T-helper 2 cell (primary cell): ENCODE measurements at regions not wholly inside any gene's neighbourhood (a gene's known extent, or its start where the extent isn't known, plus 50 kb on each side); places are given as distances from the start of the nearest gene placed in this dataset.
"Not testable (repeated sequence)": the region's sequence is repeated elsewhere in the genome, so short reads cannot be mapped to it uniquely, and the experiment has no call there.

Source experiments
- DNase-seq, 5 experiments: peaks; one replicate each; pipeline versions ENCODE4 v3.0.0 to v3.0.0-alpha.2; 2012 to 2022

DNA sequence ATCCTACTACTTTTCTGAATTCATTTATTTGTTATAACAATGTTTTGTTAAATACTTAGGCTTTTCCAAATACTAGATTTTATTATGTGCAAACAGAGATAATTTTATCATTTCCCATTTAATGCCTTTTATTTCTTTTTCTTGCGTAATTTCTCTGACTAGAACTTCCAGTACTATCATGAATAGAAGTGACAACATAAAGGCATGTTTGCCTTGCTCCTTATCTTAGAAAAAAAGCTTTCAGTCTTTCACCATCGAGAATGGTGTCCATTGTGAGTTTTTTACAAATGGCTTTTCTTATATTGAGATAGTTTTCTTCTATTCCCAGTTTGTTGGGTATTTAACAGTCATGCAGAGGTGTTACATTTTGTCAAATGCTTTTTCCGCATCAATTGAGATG is 453.1 kb upstream of the ZP4 start:
- DNase-seq = no peak

DNA sequence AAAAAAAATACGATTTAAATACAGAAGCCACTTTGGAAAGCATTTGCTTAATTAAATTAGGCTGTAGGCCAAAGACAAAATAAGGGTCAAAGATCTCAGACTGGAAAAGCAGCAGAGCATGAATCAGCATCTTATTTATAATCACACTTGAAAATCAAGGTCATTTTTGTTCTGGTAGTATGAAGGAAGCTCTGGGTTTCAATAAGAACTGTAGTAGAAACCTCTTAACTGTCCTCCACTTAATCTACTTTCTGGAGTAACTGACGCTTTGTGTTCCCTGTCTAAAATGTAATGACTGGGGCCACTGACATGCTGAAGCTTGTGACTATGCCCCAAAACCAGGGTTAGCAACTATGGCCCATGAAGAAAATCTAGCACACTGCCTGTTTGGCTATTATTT is 450.7 kb upstream of the ZP4 start:
- DNase-seq = no peak

DNA sequence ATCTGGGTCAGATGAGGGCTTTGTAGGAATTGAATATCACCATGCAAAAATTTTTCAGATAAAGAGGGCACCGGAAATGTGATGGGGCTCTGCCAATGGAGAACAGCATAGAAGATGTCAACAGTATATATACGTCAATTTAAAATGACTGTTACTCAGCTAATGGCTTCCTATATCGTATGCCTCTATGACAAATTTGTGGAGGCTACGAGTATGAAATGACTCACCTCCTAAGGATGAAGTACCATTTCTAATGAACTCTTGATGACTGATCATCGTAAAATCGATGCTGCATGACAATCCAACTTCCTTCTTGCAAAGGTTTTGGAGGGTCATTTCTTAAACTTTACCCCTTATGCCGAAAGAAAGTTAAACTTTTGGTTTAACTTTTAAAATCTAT is 450.3 kb upstream of the ZP4 start:
- no peak for DNase-seq

DNA sequence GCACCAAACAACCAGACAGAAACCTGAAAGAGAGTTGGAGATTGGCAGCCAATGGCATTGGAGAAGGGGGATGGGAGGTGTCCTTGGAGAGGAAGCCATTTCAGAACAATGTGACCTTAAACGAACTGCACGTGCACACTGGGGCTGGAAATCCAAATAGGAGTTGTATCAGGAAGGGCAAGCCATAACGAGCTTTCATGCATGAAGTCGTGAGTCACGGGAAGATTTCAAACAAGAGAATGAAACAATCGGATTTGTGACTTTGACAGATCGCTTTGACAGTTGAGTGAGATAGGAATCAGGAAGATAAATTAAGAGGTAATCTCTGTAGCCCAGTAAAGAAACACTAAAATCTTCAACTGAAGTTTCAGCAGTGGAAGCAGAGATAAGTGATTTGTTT is 445.8 kb upstream of the ZP4 start:
- no peak for DNase-seq

DNA sequence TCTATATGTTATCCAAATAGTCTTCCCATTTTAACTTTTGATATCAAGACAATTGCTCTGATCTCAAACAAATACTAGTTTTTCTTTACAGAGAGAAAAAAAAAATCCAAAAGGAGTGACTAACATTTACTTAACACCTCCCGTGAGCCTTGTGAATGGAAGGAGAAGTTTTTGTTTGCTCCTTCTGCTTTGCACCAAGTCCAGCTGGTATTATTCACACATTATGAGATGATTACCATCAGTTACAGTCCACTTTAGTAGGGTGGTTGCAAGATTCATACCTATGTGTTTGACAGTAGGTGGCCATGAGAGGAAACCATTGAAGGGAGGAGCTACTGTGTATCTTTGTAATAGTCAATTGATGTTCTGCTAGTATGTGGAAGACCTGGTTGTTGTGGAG is 443.4 kb upstream of the ZP4 start:
- DNase-seq = no peak

DNA sequence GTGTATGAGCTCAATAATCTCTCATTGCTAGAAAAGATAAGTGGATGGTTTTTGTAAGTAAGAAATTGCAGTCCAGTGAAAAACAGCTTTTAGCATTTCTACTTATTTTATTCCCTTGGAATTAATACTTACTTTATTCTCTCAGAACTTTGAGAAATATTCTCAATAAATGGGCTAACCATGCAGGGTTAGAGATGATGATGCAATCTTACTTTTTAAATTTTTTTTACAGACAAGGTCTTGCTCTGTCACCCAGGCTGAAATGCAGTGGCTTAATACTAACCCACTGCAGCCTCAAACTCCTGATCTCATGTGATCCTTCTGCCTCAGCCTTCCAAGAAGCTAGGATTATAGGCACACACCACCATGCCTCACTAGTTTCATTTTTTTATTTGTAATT is 440.8 kb upstream of the ZP4 start:
- no peak for DNase-seq

DNA sequence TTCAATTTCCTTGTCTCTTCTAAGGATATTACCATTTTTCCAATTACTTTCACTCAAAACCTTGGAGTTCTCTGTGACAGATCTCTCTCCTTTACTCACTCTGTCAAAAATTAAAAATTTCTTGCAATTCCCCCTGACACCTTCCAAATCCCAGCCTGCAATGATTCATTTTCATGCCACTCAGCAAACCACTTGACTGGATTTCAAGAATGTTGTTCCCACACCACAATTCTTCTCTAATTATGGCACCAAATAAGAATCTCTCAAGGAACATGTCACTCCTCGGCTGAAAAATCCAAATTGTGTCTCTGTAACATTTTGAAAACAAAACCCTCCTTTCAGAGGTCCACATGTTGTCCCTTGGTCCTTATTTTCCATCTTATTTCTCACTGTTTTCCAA is 438.9 kb upstream of the ZP4 start:
- DNase-seq = no peak

DNA sequence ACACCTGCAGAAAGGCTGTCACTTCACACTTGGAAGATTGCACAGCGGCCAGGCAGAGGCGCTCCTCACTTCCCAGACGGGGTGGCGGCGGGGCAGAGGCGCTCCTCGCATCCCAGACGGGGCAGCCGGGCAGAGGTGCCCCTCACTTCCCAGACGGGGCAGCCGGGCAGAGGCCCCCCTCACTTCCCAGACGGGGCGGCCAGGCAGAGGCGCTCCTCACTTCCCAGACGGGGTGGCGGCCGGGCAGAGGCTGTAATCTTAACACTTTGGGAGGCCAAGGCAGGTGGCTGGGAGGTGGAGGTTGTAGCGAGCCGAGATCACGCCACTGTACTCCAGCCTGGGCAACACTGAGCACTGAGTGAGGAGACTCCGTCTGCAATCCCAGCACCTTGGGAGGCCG is 436.3 kb upstream of the ZP4 start:
- DNase-seq = not testable (repeated sequence)

DNA sequence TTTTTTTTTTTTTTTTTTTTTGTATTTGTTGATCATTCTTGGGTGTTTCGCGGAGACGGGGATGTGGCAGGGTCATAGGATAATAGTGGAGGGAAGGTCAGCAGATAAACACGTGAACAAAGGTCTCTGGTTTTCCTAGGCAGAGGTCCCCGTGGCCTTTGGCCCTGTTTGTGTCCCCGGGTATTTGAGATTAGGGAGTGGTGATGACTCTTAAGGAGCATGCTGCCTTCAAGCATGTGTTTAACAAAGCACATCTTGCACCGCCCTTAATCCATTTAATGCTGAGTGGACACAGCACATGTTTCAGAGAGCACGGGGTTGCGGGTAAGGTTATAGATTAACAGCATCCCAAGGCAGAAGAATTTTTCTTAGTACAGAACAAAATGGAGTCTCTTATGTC is 435.8 kb upstream of the ZP4 start:
- DNase-seq = not testable (repeated sequence)

DNA sequence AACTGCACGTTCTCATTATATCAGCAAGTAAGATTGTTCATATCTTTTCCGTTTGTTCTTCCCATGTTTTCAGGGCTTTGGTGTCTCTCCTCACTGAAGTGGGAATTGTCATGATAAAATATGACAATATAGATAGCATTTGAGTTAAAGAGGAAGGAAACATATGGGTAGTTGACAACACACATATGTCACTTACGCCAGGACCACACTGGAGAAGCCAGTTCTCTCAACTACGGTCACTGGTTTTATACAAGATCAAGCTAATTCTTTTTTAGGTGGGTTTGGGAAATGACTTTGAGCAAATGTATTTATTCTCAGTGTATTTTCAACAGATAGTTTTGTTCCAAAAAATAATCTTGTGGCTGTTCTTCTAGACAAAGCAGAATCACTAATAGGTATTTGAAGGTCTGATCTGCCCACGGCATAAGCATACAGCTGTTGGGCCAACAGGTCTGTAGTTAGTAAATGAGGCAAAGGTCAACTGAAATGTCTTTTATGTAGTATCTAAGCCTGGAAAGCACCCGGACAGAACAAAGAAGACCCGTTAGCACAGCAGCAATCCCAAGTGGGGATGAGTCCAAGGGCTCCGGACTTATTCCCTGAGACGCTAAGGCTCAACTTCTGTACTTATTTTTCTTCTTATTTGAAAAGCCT is 433.6 kb upstream of the ZP4 start:
- DNase-seq = no peak

DNA sequence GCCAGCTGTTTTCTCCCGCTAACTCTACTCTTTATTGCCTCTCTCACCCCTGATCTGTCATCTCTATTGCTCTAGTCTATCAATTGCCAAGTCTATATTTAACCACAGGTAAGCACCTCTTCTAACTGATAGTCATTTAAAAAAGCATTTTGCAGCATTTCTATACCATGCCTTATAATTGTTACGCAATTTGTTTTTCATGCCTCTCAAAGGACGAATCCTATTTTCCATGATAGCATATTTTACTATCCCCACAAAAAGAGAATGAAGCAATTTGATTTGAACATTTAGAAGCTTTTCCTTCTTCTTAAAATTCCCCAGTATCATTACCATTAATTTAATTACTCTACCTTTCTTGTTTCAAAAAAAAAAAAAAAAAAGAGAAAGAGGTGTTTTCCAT is 432.8 kb upstream of the ZP4 start:
- DNase-seq = no peak

DNA sequence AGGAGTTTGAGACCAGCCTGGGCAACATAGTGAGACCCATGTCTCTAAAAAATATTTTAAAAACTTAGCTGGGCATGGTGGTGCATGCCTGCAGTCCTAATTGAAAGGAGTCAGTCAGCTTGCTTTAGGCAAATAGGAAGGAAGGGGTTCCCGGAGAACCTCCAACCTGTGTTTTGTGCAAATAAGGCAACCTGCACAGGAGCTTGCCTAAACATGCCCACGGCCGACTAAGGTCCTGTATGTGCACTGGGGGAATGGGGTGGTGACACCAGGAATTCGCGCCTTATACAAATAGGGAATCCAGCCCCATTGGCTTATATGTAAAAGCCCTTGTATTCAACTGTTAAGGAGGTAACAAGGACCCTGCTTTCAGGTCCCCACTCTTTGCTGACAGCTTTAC is 429.2 kb upstream of the ZP4 start:
- DNase-seq = no peak

DNA sequence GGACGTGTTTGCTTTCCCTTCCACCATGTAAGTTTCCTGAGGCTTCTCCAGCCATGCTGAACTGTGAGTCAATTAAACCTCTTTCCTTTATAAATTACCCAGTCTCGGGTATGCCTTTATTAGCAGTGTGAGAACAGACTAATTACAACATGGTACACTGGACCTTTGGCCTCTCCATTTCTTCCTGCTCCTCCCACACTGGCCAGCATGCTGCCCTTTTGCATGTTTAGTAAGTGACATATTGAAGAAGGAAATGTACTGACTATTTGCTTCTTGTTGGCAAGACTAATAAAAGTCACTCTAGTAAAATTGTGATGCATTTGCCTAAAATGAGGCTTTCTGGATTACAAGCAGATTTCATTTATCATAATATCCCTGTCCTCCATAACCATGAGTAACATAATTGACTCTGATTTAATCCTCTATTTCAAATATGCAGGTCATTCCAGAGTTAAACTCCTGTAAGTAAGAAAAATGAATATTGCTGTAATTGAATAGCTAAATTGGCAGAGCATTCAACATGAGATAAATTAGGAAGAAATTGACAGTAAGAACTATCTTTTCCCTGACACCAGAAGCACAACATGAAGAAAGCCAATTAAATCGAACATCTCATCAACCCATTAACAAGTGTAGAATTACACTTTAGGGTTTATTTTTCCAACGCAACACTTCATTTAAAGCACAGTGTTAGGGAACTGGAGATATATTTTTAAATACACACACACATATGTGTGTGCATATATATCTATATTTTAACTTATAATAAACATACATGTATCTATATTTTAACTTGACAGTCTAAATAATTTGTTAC is 427.8 kb upstream of the ZP4 start:
- DNase-seq = no peak

DNA sequence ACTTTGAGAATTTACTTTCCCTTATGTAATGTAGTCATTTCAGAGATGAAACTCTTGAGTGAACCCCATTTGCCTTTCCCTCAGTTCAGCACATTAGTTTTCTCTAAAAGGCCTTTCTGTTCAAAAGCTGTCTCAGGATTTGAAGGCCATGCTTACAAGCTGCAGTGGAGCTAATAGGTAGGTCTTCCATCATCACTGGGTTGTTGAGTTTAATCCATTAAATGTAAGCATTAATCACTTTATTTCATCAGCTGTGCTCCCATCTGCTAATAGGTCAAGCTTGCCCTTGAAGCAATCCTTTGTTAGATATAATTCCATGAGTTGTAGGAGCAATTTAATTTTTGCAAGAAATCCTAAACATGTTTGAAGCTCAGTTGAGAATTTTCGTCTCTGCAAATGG is 422.2 kb upstream of the ZP4 start:
- no peak for DNase-seq

DNA sequence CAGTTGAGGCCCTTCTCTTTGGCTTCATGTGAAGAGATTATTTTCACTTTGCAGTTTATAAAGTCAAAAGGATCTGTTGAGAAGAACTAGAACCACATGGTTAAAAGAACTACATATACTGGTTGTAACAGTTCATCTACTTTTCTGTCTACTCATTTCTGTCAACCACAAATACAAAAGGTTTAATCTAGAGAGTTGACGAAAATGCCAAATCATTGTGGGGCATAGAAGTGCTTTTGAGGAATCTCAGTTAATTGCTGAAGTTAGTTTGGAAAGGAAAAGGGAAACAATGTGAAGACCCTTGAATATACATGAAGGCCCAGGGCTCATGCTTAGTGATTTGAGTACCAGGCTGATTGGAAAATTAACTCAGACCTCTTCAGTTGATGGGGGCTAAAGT is 415.7 kb upstream of the ZP4 start:
- peak in 1 of 5 experiments; percentile 1 for DNase-seq

DNA sequence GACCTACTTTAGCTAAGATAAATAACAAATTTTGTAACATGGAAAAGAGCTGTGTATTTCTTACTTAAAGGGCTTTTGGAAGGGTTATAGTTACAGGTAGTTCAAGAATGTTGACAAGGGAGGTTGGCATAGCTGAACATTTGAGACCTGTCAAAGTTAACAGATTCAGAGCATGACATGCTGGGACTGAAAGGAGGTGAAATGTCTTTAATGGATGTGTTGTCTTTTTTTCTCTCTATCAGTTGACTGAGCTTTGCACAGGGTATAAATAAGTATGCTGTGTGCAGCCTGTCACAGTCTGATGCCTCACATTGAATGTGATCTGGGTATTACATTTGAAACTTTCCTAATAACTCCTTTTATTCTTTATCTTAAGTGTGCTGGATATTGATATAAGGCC is 411.9 kb upstream of the ZP4 start:
- no peak for DNase-seq

DNA sequence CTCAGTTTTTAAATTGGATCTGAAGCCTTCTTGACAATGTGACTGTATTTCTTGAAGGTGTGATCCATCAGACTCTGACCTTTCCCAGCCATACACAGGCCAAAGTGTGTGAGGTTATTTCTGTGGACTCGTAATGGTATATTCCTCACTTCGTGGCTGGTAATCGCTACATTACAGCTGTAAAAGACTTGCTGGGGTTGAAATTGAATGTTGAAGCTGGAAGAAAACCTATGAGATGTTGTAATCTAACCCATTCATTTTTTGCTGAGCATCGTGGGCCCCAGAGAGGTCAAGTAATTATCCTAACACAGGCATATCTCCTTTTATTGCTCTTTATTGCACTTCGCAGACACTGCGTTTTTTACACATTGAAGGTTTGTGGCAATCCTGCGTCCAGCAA is 405.6 kb upstream of the ZP4 start:
- DNase-seq = no peak

DNA sequence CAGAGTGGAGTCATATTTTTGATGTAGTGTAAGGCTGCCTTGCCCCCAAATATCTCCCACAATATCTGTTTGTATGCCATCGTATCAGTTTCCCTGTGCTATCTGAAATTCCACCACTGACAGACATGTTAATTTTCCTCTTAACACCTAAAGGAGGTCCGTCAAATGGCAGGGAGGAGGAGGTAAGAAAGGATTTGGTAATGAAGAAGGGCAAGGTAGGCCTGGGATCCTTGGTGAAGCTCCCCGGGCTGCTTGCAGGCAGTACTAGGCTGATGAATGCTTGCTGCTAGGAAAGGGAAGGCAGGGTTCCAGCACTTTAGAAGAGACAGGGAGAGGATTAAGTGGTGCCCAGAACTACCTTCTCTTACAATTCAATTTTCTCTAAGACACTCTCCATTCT is 402.4 kb upstream of the ZP4 start:
- no peak for DNase-seq

DNA sequence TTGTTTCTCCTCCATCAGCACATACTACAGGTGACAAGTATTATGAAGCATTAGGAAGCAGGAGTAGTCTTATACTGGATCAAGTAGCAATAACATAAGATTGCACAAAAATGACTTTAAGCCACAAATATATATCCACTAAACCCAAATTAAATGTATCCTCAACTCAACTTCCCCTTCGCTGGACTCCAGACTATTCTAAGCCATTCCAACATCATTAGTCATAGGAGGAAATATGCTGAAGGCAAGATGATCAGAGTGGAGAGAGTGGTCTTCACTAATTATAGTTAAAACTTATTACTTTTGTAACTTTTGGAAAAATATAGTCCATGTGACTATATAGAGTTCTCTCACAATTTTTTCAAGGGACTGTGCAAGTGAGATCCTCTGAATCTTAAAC is 390.7 kb upstream of the ZP4 start:
- no peak for DNase-seq

DNA sequence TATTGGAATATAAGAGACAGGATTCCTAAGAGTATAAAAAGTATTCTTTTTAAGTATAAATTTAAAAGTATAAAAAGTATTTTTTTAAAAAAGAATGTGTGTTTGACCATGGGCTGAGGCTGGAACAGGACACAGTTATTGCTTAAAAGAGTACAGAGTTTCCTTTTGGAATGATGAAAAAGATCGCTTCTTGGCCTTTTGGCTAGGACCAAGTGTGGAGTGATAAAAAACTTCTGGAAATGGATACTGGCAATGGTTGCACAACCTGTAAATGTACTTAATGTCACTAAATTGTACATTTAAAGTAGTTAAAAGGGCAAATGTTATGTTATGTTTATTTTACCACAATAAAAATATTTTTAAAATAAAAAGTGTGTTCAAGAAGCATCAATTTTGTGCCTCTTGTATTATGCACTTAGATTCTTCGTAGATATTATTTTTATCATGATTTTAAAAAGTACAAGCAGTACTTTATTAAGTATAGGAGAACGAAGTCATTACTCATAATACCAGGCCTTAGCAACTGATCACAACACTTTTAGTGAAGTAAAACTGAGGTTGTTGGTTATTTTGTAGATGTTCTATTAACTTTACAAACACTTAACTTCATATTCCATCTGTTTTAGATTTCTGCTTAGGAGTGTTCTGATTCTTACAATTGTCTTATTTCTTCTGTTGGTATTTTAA is 389.1 kb upstream of the ZP4 start:
- no peak for DNase-seq

DNA sequence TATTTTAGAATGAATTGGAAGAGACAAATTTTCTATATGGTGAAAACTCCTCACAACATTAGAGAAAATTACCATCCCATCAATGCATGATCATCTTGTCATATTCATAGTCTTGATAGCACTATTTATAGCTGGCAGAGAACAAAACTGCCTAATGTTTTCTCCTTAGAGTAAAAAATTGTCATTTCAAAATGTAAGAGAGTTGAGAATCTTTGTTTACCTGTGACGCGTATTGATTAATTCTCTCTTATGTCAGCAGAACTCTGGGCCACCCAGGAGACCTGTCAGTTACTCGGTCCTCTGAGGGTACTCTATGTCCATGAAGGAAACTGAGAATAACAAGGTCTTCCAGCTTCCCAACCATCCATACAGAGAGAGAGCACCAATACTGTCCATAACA is 381.4 kb upstream of the ZP4 start:
- DNase-seq = no peak

DNA sequence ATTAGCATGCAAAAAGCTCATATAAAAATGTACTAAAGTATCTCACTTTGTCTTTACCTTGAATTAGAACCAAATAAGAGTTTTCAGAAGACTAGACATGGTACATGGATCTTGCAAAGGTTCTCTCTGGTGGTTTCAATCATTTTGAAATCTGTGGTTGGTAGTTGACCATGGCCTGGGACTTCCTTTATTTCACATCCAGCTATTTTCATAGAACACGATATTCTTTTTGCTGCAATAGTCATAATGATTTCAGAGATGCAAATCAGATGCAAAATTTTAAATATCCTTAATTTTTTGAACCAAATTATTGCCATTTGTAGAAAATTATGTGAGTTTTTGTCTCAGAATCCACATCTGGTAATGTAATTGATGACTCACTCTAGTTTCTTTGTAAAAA is 375.1 kb upstream of the ZP4 start:
- DNase-seq = no peak

DNA sequence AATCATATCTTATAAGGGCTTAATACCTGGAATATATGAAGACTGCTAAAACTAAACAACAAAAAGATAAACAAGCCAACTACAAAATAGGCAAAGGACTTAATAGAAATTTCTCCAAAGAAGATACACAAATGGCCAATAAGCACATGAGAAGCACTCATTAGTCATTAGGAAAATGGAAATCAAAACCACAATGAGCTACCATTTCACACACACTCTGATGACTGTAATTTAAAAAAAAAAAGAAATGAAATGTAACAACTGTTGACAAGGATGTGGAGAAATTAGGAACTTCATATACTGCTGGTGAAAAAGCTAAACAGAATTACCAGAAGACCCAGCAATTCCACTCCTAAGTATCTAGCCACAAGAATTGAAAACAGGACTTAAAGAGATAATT is 374.2 kb upstream of the ZP4 start:
- no peak for DNase-seq

DNA sequence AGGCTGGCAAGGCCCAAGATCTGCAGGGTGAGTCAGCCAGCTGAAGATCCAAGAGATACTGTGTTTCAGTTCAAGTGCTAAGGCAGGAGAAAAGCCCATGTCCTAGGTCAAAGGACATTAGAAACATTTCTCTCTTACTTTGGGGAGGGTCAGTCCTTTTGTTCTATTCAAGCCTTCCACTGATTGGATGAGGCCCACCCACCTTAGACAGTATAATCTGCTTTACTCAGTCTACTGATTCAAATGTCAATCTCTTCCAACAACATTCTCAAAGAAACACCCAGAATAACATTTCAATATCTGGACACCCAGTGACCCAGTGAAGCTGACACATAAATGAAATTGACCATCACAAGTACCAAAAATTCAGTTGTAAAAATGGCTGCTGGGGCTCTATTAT is 367.8 kb upstream of the ZP4 start:
- DNase-seq = no peak
